ENCODE measurements at regions not wholly inside any gene's neighbourhood (a gene's known extent, or its start where the extent isn't known, plus 50 kb on each side); places are given as distances from the start of the nearest gene placed in this dataset.

- H2AK5ac ChIP-seq (ENCODE audit: low read length): no peak overlapping the region
Measured at GRCh38 chr2:53075760-53076159, 691.8 kb upstream of the CHAC2 start.

GRCh38 chr2:53067533-53067932 lies 700.1 kb upstream of the CHAC2 start:
- H2BK12ac ChIP-seq (ENCODE audit: low read length): no peak overlapping the region
- H3K36me3 ChIP-seq (ENCODE audit: control insufficient read depth in 1 of 2, insufficient read depth in 2 of 2, low read length in 2 of 2): no peaks in the 10 kb centered on the region
- no peak overlapping the region for H3K4me2 ChIP-seq (ENCODE audit: low read length)
- H2AFZ ChIP-seq (ENCODE audit: insufficient read depth, low read length, poor library complexity): no peak overlapping the region
- H2BK120ac ChIP-seq (ENCODE audit: insufficient read depth, low read length, poor library complexity): no peak overlapping the region
- no peak overlapping the region for H3K4ac ChIP-seq (ENCODE audit: low read depth, low read length)
- no peak overlapping the region for H4K12ac ChIP-seq (ENCODE audit: low read depth, low read length)
- H3K4me3 ChIP-seq (ENCODE audit: low read depth, low read length): no peak overlapping the region
- no peaks in the 10 kb centered on the region for H3K27me3 ChIP-seq (ENCODE audit: insufficient read depth, low read length)
- WGBS (ENCODE audit: extremely low coverage, insufficient coverage, insufficient read length): no CpG with 5 or more reads among the region's 2 CpGs
- no peak overlapping the region for H3K23ac ChIP-seq (ENCODE audit: low read length)
- no peak overlapping the region for H3K27ac ChIP-seq (ENCODE audit: low read depth, low read length)
- H3K4me1 ChIP-seq (ENCODE audit: control insufficient read depth in 1 of 2, insufficient read depth in 2 of 2, low read length in 2 of 2): peaks cover 0 to 3% of the 10 kb centered on the region in 2 experiments
- H3K79me2 ChIP-seq (ENCODE audit: control insufficient read depth, insufficient read depth, low read length, poor library complexity): no peaks in the 10 kb centered on the region
- no peak overlapping the region for H2AK5ac ChIP-seq (ENCODE audit: low read length)
- H3K9me3 ChIP-seq (ENCODE audit: insufficient read depth, low read depth, low read length): no peaks in the 10 kb centered on the region
- H3K9ac ChIP-seq (ENCODE audit: low read length): no peak overlapping the region
- H2BK5ac ChIP-seq (ENCODE audit: low read depth, low read length, poor library complexity): no peak overlapping the region
- no peak overlapping the region for H4K8ac ChIP-seq (ENCODE audit: low read depth, low read length)
- DNase-seq: no peak
- no peaks in the 10 kb centered on the region for H3K79me1 ChIP-seq (ENCODE audit: low read length)
- no peak overlapping the region for H3K14ac ChIP-seq (ENCODE audit: low read length)
- no peak overlapping the region for H3K18ac ChIP-seq (ENCODE audit: low read length)
- no peak overlapping the region for H4K91ac ChIP-seq (ENCODE audit: low read depth, low read length)

More at GRCh38 chr2:53075760-53076159, 691.8 kb upstream of the CHAC2 start:
- Histone ChIP-seq H4K12ac (ENCODE audit: low read depth, low read length) (no peak overlapping the region), H3K4me2 (ENCODE audit: low read length) (no peak overlapping the region), H2AFZ (ENCODE audit: insufficient read depth, low read length, poor library complexity) (no peak overlapping the region), H3K4me3 (ENCODE audit: low read depth, low read length) (no peak overlapping the region), H2BK12ac (ENCODE audit: low read length) (no peak overlapping the region), H3K23ac (ENCODE audit: low read length) (no peak overlapping the region), H3K36me3 (ENCODE audit: control insufficient read depth in 1 of 2, insufficient read depth in 2 of 2, low read length in 2 of 2) (no peaks in the 10 kb centered on the region), H3K14ac (ENCODE audit: low read length) (no peak overlapping the region), H3K27me3 (ENCODE audit: insufficient read depth, low read length) (no peaks in the 10 kb centered on the region), H3K18ac (ENCODE audit: low read length) (no peak overlapping the region), H3K27ac (ENCODE audit: low read depth, low read length) (no peak overlapping the region), H2BK120ac (ENCODE audit: insufficient read depth, low read length, poor library complexity) (no peak overlapping the region), H3K79me2 (ENCODE audit: control insufficient read depth, insufficient read depth, low read length, poor library complexity) (no peaks in the 10 kb centered on the region), H3K9ac (ENCODE audit: low read length) (no peak overlapping the region), H3K79me1 (ENCODE audit: low read length) (no peaks in the 10 kb centered on the region), H3K4me1 (ENCODE audit: control insufficient read depth in 1 of 2, insufficient read depth in 2 of 2, low read length in 2 of 2) (no peaks in the 10 kb centered on the region), H3K9me3 (ENCODE audit: insufficient read depth, low read depth, low read length) (no peaks in the 10 kb centered on the region), H2BK5ac (ENCODE audit: low read depth, low read length, poor library complexity) (no peak overlapping the region), H4K91ac (ENCODE audit: low read depth, low read length) (no peak overlapping the region), H4K8ac (ENCODE audit: low read depth, low read length) (no peak overlapping the region), H3K4ac (ENCODE audit: low read depth, low read length) (no peak overlapping the region)
- WGBS (ENCODE audit: extremely low coverage, insufficient coverage, insufficient read length): no CpG with 5 or more reads among the region's 1 CpG
- DNase-seq: no peak

- Histone ChIP-seq H3K27ac (ENCODE audit: low read depth, low read length) (no peak overlapping the region), H3K4me3 (ENCODE audit: low read depth, low read length) (no peak overlapping the region), H2AK5ac (ENCODE audit: low read length) (no peak overlapping the region), H4K91ac (ENCODE audit: low read depth, low read length) (no peak overlapping the region), H3K14ac (ENCODE audit: low read length) (no peak overlapping the region), H4K8ac (ENCODE audit: low read depth, low read length) (no peak overlapping the region), H3K18ac (ENCODE audit: low read length) (no peak overlapping the region), H2BK12ac (ENCODE audit: low read length) (peak overlapping the region; percentile 49), H4K12ac (ENCODE audit: low read depth, low read length) (no peak overlapping the region), H3K27me3 (ENCODE audit: insufficient read depth, low read length) (no peaks in the 10 kb centered on the region), H3K79me1 (ENCODE audit: low read length) (no peaks in the 10 kb centered on the region), H3K79me2 (ENCODE audit: control insufficient read depth, insufficient read depth, low read length, poor library complexity) (no peaks in the 10 kb centered on the region), H2BK5ac (ENCODE audit: low read depth, low read length, poor library complexity) (no peak overlapping the region), H3K9ac (ENCODE audit: low read length) (no peak overlapping the region), H3K23ac (ENCODE audit: low read length) (no peak overlapping the region), H3K4ac (ENCODE audit: low read depth, low read length) (no peak overlapping the region), H2AFZ (ENCODE audit: insufficient read depth, low read length, poor library complexity) (no peak overlapping the region), H2BK120ac (ENCODE audit: insufficient read depth, low read length, poor library complexity) (no peak overlapping the region), H3K9me3 (ENCODE audit: insufficient read depth, low read depth, low read length) (no peaks in the 10 kb centered on the region), H3K4me1 (ENCODE audit: control insufficient read depth in 1 of 2, insufficient read depth in 2 of 2, low read length in 2 of 2) (peaks cover 0 to 3% of the 10 kb centered on the region in 2 experiments), H3K36me3 (ENCODE audit: control insufficient read depth in 1 of 2, insufficient read depth in 2 of 2, low read length in 2 of 2) (no peaks in the 10 kb centered on the region), H3K4me2 (ENCODE audit: low read length) (peak overlapping the region; percentile 25)
- WGBS (ENCODE audit: extremely low coverage, insufficient coverage, insufficient read length): no CpG with 5 or more reads among the region's 2 CpGs
- DNase-seq: no peak
Measured at GRCh38 chr2:53067056-53067455, 700.5 kb upstream of the CHAC2 start.

GRCh38 chr2:53064154-53064553 lies 703.5 kb upstream of the CHAC2 start:
- H3K4me3 ChIP-seq (ENCODE audit: low read depth, low read length): no peak overlapping the region
- no peak overlapping the region for H4K91ac ChIP-seq (ENCODE audit: low read depth, low read length)
- peaks cover 0 to 3% of the 10 kb centered on the region in 2 experiments for H3K4me1 ChIP-seq (ENCODE audit: control insufficient read depth in 1 of 2, insufficient read depth in 2 of 2, low read length in 2 of 2)
- H2AFZ ChIP-seq (ENCODE audit: insufficient read depth, low read length, poor library complexity): no peak overlapping the region
- no peaks in the 10 kb centered on the region for H3K79me1 ChIP-seq (ENCODE audit: low read length)
- no peak overlapping the region for H2AK5ac ChIP-seq (ENCODE audit: low read length)
- H3K14ac ChIP-seq (ENCODE audit: low read length): no peak overlapping the region
- no CpG with 5 or more reads among the region's 1 CpG for WGBS (ENCODE audit: extremely low coverage, insufficient coverage, insufficient read length)
- no peak overlapping the region for H3K18ac ChIP-seq (ENCODE audit: low read length)
- H2BK5ac ChIP-seq (ENCODE audit: low read depth, low read length, poor library complexity): no peak overlapping the region
- H3K36me3 ChIP-seq (ENCODE audit: control insufficient read depth in 1 of 2, insufficient read depth in 2 of 2, low read length in 2 of 2): no peaks in the 10 kb centered on the region
- H4K8ac ChIP-seq (ENCODE audit: low read depth, low read length): no peak overlapping the region
- H3K23ac ChIP-seq (ENCODE audit: low read length): no peak overlapping the region
- no peak overlapping the region for H4K12ac ChIP-seq (ENCODE audit: low read depth, low read length)
- H3K27me3 ChIP-seq (ENCODE audit: insufficient read depth, low read length): no peaks in the 10 kb centered on the region
- H3K27ac ChIP-seq (ENCODE audit: low read depth, low read length): no peak overlapping the region
- H2BK12ac ChIP-seq (ENCODE audit: low read length): no peak overlapping the region
- no peaks in the 10 kb centered on the region for H3K9me3 ChIP-seq (ENCODE audit: insufficient read depth, low read depth, low read length)
- H3K4me2 ChIP-seq (ENCODE audit: low read length): no peak overlapping the region
- no peak overlapping the region for H3K4ac ChIP-seq (ENCODE audit: low read depth, low read length)
- H2BK120ac ChIP-seq (ENCODE audit: insufficient read depth, low read length, poor library complexity): no peak overlapping the region
- no peak overlapping the region for H3K9ac ChIP-seq (ENCODE audit: low read length)
- no peaks in the 10 kb centered on the region for H3K79me2 ChIP-seq (ENCODE audit: control insufficient read depth, insufficient read depth, low read length, poor library complexity)
- DNase-seq: no peak

Data from trophoblast cell (in vitro differentiated cells and primary cell).